ENCODE measurements at regions not wholly inside any gene's neighbourhood (a gene's known extent, or its start where the extent isn't known, plus 50 kb on each side); places are given as distances from the start of the nearest gene placed in this dataset.

GRCh38 chr4:178275671-178276360, 833.6 kb upstream of the AGA start:
- no peak for DNase-seq (ENCODE audit: low read depth)

GRCh38 chr4:178280362-178280761, 838.1 kb upstream of the AGA start:
- DNase-seq (ENCODE audit: low read depth), result peak; percentile 27

DNA sequence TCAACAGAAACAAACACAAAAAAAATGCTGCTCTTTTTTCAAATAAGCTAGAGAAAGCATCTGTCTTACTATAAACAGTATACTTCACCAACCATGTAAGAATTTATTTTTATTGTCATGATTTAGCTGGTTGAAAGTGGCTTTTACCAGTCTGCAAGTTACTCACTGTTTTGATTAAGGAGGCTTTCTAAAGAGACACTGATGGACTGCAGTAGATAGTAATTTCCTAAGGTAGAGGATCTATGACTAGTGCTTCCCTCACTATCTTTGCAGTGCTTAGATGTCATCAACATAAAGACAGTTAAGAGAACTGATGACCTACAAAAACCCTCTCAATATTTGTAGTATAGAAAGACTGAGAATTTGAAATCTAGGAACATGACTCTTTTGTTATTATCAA, 846.2 kb upstream of the AGA start:
- no peak for DNase-seq (ENCODE audit: low read depth)

- no peak for DNase-seq (ENCODE audit: low read depth)
Measured at GRCh38 chr4:178293601-178294000, 851.4 kb upstream of the AGA start.

DNA sequence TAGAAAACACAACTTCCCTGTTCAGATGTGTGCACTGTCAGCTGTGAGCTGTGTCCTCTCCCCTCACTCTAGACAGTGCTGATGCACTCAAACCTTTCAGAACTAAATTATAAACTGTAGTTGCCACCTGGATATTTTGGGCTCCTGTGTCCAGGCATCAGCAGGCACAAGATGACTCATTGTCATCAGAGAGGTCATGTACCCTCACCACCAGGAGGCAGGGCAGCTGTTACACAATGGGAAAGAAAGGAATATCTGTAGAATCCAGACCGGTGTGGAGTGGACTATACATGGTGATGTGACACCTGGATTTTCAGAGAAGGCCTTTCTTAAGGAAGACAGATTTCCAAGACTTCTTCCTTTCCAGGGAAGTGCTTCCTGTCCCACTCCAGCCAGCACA, 854.4 kb upstream of the AGA start:
- DNase-seq (ENCODE audit: low read depth), result no peak

- peak; percentile 59 for DNase-seq (ENCODE audit: low read depth)
Measured at GRCh38 chr4:178306565-178306964, 864.3 kb upstream of the AGA start.

- no peak for DNase-seq (ENCODE audit: low read depth)
Measured at GRCh38 chr4:178309890-178310289, 867.7 kb upstream of the AGA start.

DNA sequence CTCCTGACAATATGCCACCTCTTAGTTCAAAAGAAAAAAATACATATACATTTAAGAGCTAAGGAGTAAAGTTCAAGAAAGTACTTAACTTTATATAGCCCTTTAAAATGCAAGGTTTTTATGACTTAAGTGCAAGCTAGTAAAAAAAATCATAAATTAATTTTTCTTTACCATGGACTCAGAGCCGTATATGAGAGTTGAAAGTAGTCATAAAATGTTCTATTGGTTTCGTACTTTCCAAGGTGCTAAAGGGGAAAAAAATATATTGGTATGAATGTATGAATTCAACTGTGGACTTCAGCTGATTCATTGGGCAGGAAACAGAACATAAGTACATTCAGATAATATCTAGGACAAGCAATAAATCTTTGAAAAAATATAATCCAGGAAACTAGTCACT, 869.8 kb upstream of the AGA start:
- no peak for DNase-seq (ENCODE audit: low read depth)

- no peak for DNase-seq (ENCODE audit: low read depth)
Measured at GRCh38 chr4:178314287-178314686, 872.0 kb upstream of the AGA start.

- no peak for DNase-seq (ENCODE audit: low read depth)
Measured at GRCh38 chr4:178316211-178316610, 874.0 kb upstream of the AGA start.

DNA sequence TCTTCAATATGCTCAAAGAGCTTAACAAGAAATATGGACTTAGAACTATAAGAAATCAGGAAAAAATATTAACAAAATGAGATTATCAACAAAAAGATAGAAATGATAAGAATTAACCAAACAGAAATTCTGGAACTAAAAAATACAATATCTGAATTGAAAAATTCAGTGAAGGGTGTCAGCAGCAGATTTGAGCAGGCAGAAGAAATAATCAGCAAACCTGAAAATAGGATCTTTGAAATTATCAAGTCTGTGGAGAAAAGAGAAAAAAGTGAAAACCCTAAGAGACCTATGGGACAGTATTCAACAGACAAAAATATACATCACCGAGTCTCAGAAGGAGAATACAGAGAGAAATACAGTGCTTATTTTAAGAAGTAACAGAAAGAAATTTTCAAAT, 877.8 kb upstream of the AGA start:
- DNase-seq (ENCODE audit: low read depth), result no peak

GRCh38 chr4:178322524-178323183, 880.4 kb upstream of the AGA start:
- no peak for DNase-seq (ENCODE audit: low read depth)

- peak; percentile 7 for DNase-seq (ENCODE audit: low read depth)
Measured at GRCh38 chr4:178329226-178329872, 887.1 kb upstream of the AGA start.

DNA sequence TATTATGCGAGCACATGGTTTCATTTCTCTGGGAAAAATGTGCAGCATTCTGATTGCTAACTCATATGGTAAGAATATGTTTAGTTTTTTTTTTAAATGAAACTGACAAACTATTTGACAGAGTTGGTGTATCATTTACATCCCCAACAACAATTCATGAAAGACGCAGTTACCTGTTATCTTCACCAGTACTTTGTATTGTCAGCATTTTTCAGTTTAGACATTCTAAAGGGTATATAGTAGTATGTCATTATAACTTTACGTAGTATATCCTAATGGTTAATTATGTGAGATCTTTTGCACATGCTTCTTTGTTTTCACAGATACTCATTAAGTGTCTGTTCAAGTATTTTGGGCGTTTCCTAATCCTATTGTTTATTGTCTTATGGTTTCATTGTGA, 891.1 kb upstream of the AGA start:
- no peak for DNase-seq (ENCODE audit: low read depth)

DNA sequence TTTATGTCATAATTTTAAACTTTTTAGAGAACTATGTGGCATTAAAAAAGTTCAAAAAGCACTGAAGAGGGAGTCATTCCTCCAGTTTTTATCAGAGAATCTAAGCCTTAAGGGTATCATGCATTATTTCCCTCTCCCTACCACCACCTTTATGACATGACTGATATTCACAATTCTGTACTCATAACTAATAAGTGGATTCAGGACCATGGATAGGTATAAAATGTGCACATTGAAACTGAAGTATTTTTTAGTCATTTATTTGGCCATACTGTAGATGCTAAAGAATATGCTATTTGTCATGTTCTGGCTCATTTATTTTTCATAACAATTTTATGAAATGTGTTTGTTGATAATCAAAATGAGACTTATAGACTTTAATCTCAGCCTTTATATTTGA, 897.5 kb upstream of the AGA start:
- no peak for DNase-seq (ENCODE audit: low read depth)

GRCh38 chr4:178340468-178340867, 898.2 kb upstream of the AGA start:
- no peak for DNase-seq (ENCODE audit: low read depth)

DNA sequence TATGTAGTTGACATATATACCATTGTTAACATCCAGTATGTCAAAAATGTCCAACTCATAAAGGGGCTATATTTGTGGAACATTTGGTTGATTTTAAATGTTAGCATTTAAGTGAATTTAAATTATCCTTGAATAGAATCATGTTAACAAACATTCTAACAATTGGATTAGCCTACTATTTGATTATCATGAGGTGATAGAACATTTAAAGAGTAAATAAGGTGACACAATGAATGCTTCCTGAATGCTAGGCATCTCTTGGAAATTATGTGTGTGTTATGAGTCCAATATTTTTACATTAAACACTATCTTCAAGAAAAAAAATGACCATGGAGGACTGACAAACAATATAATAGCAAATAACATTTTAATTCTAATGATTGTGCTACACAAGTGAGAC, 901.9 kb upstream of the AGA start:
- no peak for DNase-seq (ENCODE audit: low read depth)

- DNase-seq (ENCODE audit: low read depth), result no peak
Measured at GRCh38 chr4:178347111-178347510, 904.9 kb upstream of the AGA start.

DNA sequence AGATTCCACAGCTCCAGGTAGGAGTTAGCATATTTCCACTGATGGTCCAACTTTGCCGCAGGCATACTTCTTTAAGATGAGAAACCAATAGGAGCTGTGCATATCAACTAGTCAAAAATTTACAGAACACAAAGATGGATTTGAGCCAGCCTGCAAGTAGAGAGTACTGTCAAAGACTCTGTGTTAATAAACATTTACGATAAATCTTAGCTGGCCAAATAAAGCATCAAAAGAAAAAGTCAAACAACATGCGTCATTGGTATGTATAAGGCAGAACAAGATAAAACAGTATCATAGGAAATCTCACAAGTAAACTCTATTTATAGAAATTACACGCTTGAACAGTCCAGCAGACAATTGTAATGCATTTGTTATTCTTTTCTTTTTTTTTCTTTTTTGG, 907.4 kb upstream of the AGA start:
- no peak for DNase-seq (ENCODE audit: low read depth)

GRCh38 chr4:178351185-178351584, 908.9 kb upstream of the AGA start:
- no peak for DNase-seq (ENCODE audit: low read depth)

DNA sequence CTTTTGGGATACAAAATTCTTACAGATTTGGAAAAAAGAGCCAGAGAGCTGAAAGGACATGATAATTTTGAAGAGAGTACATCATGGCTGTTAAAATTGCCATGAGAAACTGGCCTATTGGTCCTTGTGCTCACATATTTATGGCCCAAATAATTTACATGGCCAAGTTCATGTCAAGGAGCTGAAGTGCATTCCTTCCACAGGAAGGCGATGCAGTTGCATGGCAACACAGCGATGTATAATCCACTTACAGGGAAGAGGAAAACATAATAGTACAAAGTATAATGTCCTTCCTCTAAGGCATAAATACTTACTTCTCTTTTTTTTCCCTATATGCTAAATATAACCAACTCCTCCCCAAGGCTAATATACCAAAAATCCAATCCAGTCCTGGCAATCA, 914.5 kb upstream of the AGA start:
- DNase-seq (ENCODE audit: low read depth), result no peak

- no peak for DNase-seq (ENCODE audit: low read depth)
Measured at GRCh38 chr4:178385481-178385880, 943.2 kb upstream of the AGA start.

DNA sequence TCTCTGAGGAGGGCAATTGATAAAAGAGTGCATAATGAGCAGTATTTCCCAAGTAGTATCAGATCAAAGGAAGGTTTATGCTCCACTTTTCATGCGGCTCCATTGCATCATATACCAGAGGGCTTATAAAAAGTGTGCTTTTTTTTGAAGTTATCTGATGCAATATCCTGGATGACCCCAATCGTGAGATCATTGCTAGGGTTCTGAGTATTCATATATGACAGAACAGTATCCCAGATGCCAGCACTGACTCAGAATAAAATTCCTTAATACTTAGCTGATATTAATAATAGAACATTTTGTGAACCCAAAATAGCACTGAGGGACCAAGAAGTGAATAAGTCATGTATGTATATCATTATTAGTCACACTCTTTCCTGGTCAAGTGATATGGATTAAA, 945.5 kb upstream of the AGA start:
- DNase-seq (ENCODE audit: low read depth), result peak; percentile 0
